Body of pancreas (tissue), 4 donors: ENCODE measurements at regions not wholly inside any gene's neighbourhood (a gene's known extent, or its start where the extent isn't known, plus 50 kb on each side); places are given as distances from the start of the nearest gene placed in this dataset.

Source experiments
- ATAC-seq: fragments of 150-250 bp; one replicate; pipeline ENCODE4 v1.9.1; 2016
- DNase-seq, 4 donors: peaks; one replicate each; pipeline ENCODE4 v3.0.0-alpha.2; 2019
- H3K27ac ChIP-seq, 4 donors: fragments of 200-600 bp; sonication (generic); 1 replicate in 3 of 4; 2 replicates in 1 of 4; pipeline versions ENCODE4 v1.5.1 to v1.6.1; 2016 to 2019; ENCODE audit warnings: mild to moderate bottlenecking in 1 of 4, mixed read lengths in 1 of 4, moderate library complexity in 1 of 4
- H3K27me3 ChIP-seq, 2 donors: fragments of 200-600 bp; sonication (generic); one replicate each; pipeline ENCODE4 v1.6.0; 2016; ENCODE audit warnings: mild to moderate bottlenecking in 1 of 2
- H3K36me3 ChIP-seq, 2 donors: fragments of 200-600 bp; sonication (generic); replicated peaks in 1 of 2; 2 replicates each; pipeline ENCODE4 v1.5.1; 2016; ENCODE audit warnings: low read depth in 2 of 2; ENCODE audit not compliant: insufficient read depth in 1 of 2
- H3K4me1 ChIP-seq: fragments of 200-600 bp; sonication (generic); one replicate; pipeline ENCODE4 v1.6.0; 2016
- H3K4me3 ChIP-seq, 2 donors: fragments of 200-600 bp; sonication (generic); 1 replicate in 1 of 2; 2 replicates in 1 of 2; pipeline ENCODE4 v1.5.1; 2016 to 2019
- H3K9me3 ChIP-seq, 3 donors: fragments of 200-600 bp; sonication (generic); 1 replicate in 2 of 3; 2 replicates in 1 of 3; pipeline ENCODE4 v1.5.1; 2016
- CTCF ChIP-seq, 7 experiments: fragments of 450-650 bp in 4 of 7; fragments of 200-600 bp in 3 of 7; sonication (generic) in 3 of 7; IDR thresholded peaks; one replicate each; pipeline ENCODE4 v1.5.1; 2016 to 2019; ENCODE audit warnings: antibody characterized with exemption in 7 of 7
- POLR2A ChIP-seq, 3 donors: fragments of 450-650 bp; IDR thresholded peaks; one replicate each; pipeline ENCODE4 v1.6.1; 2016; ENCODE audit warnings: antibody characterized with exemption in 3 of 3, mild to moderate bottlenecking in 2 of 3
- WGBS, 2 donors: methylation state at CpG; one replicate each; pipeline ENCODE4 v1.1.5; 2017; 5-methylcytosine and 5-hydroxymethylcytosine counted together
- intact Hi-C: fragments of 100-400 bp; cut with DNase I; formaldehyde crosslinking; loops from one replicate; pipeline ENCODE4 v1.15.1; 2023

- Histone ChIP-seq H3K4me1 (no peaks in the 10 kb centered on the region), H3K9me3 (no peaks in the 10 kb centered on the region), H3K27me3 (no peaks in the 10 kb centered on the region), H3K4me3 (no peak overlapping the region), H3K27ac (no peak overlapping the region), H3K36me3 (no peaks in the 10 kb centered on the region)
- TF ChIP-seq POLR2A (IDR thresholded peaks at IDR 0.05) = no peak
- no peak for ATAC-seq
- intact Hi-C loops = no loop called here
- DNase-seq = no peak
- WGBS, 2 donors = 46 to 56% methylated on average over 5 of the region's 5 CpGs
These were observed 162.2 kb upstream of the TMTC1 start for GRCh38 chr12:29945904-29946303.

GRCh38 chr12:29944269-29945000 lies 160.7 kb upstream of the TMTC1 start:
- Histone ChIP-seq H3K4me1 (no peaks in the 10 kb centered on the region), H3K36me3 (no peaks in the 10 kb centered on the region), H3K27ac (no peak overlapping the region), H3K9me3 (no peaks in the 10 kb centered on the region), H3K27me3 (no peaks in the 10 kb centered on the region), H3K4me3 (no peak overlapping the region)
- intact Hi-C loops = no loop called here
- TF ChIP-seq POLR2A (IDR thresholded peaks at IDR 0.05) (no peak), CTCF (IDR thresholded peaks at IDR 0.05) (no peak)
- WGBS, 2 donors = 73 to 85% methylated on average over 2 of the region's 2 CpGs
- ATAC-seq (no peak), DNase-seq (no peak)

- Histone ChIP-seq H3K27ac (no peak overlapping the region), H3K4me1 (no peaks in the 10 kb centered on the region), H3K27me3 (no peaks in the 10 kb centered on the region), H3K4me3 (no peak overlapping the region), H3K9me3 (no peaks in the 10 kb centered on the region), H3K36me3 (no peaks in the 10 kb centered on the region)
- no peak for ATAC-seq
- DNase-seq = no peak
- WGBS, 2 donors = 36 to 42% methylated on average over 2 of the region's 2 CpGs
- no peak for TF ChIP-seq POLR2A (IDR thresholded peaks at IDR 0.05)
- TF ChIP-seq CTCF (IDR thresholded peaks at IDR 0.05) = no peak
- intact Hi-C loops = no loop called here
These were observed 159.9 kb upstream of the TMTC1 start for GRCh38 chr12:29943683-29944082.

GRCh38 chr12:29940811-29941210 lies 157.1 kb upstream of the TMTC1 start:
- TF ChIP-seq CTCF (IDR thresholded peaks at IDR 0.05) (no peak), POLR2A (IDR thresholded peaks at IDR 0.05) (no peak)
- no peak for ATAC-seq
- Histone ChIP-seq H3K27me3 (no peaks in the 10 kb centered on the region), H3K4me1 (no peaks in the 10 kb centered on the region), H3K4me3 (no peak overlapping the region), H3K36me3 (no peaks in the 10 kb centered on the region), H3K27ac (no peak overlapping the region), H3K9me3 (no peaks in the 10 kb centered on the region)
- no peak for DNase-seq
- intact Hi-C loops = no loop called here

- Histone ChIP-seq H3K27ac (no peak overlapping the region), H3K4me1 (no peaks in the 10 kb centered on the region), H3K4me3 (no peak overlapping the region), H3K36me3 (no peaks in the 10 kb centered on the region), H3K27me3 (no peaks in the 10 kb centered on the region), H3K9me3 (no peaks in the 10 kb centered on the region)
- ATAC-seq (no peak), DNase-seq (no peak)
- intact Hi-C loops = no loop called here
- TF ChIP-seq CTCF (IDR thresholded peaks at IDR 0.05) (no peak), POLR2A (IDR thresholded peaks at IDR 0.05) (no peak)
These were observed 146.8 kb upstream of the TMTC1 start for GRCh38 chr12:29930503-29930902.
